Karpas-422 (cell line): ENCODE measurements at regions not wholly inside any gene's neighbourhood (a gene's known extent, or its start where the extent isn't known, plus 50 kb on each side); places are given as distances from the start of the nearest gene placed in this dataset.

Experiments
- DNase-seq: peaks from one replicate; pipeline ENCODE4 v3.0.0-alpha.2; 2015
- H2AFZ ChIP-seq: fragments of 200-600 bp; sonication (generic); 2 replicates; pipeline ENCODE4 v1.6.1; 2014; ENCODE audit warnings: antibody characterized with exemption, low read length, mixed read lengths
- H3K27ac ChIP-seq: fragments of 200-600 bp; sonication (generic); 2 replicates; pipeline ENCODE4 v1.5.1; 2014; ENCODE audit warnings: mild to moderate bottlenecking, low read length, moderate library complexity
- H3K27me3 ChIP-seq: fragments of 200-600 bp; sonication (generic); 2 replicates; pipeline ENCODE4 v1.6.1; 2014; ENCODE audit warnings: low read length, mixed read lengths
- H3K36me3 ChIP-seq: fragments of 200-600 bp; sonication (generic); 2 replicates; pipeline ENCODE4 v1.6.1; 2014; ENCODE audit warnings: low read length, mixed read lengths; ENCODE audit not compliant: insufficient read depth
- H3K4me1 ChIP-seq: fragments of 200-600 bp; sonication (generic); 2 replicates; pipeline ENCODE4 v1.6.1; 2014; ENCODE audit warnings: mild to moderate bottlenecking, low read length, mixed read lengths
- H3K4me2 ChIP-seq: fragments of 200-600 bp; sonication (generic); 2 replicates; pipeline ENCODE4 v1.6.1; 2014; ENCODE audit warnings: low read length, low read depth, mild to moderate bottlenecking; ENCODE audit not compliant: poor library complexity, severe bottlenecking
- H3K4me3 ChIP-seq: fragments of 200-600 bp; sonication (generic); 2 replicates; pipeline ENCODE4 v1.5.1; 2014; ENCODE audit warnings: mild to moderate bottlenecking, antibody characterized with exemption, low read length, mixed read lengths
- H3K79me2 ChIP-seq: fragments of 200-600 bp; sonication (generic); 2 replicates; pipeline ENCODE4 v1.6.1; 2014; ENCODE audit warnings: mild to moderate bottlenecking, low read length, mixed read lengths
- H3K9ac ChIP-seq: fragments of 200-600 bp; sonication (generic); 2 replicates; pipeline ENCODE4 v1.6.0; 2014; ENCODE audit warnings: low read length
- H3K9me2 ChIP-seq: fragments of 200-600 bp; sonication (generic), shearing (Covaris generic); replicated peaks from 2 replicates; pipeline ENCODE4 v1.6.0; 2014; ENCODE audit warnings: mild to moderate bottlenecking, low read length, moderate library complexity; ENCODE audit not compliant: insufficient read depth
- H3K9me3 ChIP-seq: fragments of 300-700, 200-600 bp; sonication (generic); 2 replicates; pipeline ENCODE4 v1.6.1; 2014; ENCODE audit warnings: low read length, mixed read lengths
- H4K20me1 ChIP-seq: fragments of 200-600 bp; sonication (generic); 2 replicates; pipeline ENCODE4 v1.6.1; 2014; ENCODE audit warnings: mild to moderate bottlenecking, antibody characterized with exemption, low read length, low read depth; ENCODE audit not compliant: insufficient read depth

DNA sequence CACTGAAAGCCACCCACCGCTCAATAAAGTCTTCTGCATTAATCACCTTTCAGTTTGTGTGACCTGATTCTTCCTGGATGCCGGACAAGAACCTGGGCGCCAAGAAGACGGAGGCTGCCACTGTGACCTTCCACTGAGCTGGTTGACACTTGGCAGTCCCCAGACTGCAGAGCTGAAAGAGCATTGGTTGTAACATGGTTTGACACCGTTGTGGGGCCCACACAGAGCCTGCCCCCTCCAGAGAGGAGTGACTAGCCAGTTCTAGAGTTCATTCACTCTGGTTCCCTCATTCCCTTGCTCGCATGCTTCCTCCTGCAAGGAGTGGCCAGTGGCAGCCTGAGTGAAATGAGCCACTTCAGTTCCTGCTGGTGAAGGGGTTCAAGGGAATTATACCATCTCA, 86.2 kb upstream of the ANXA1 start:
- Histone ChIP-seq H3K9ac (no peak overlapping the region), H3K9me3 (no peaks in the 10 kb centered on the region), H4K20me1 (no peaks in the 10 kb centered on the region), H3K27me3 (no peaks in the 10 kb centered on the region), H3K27ac (no peak overlapping the region), H3K4me3 (no peak overlapping the region), H2AFZ (no peak overlapping the region), H3K79me2 (no peaks in the 10 kb centered on the region), H3K9me2 (no peaks in the 10 kb centered on the region), H3K36me3 (no peaks in the 10 kb centered on the region), H3K4me2 (no peak overlapping the region), H3K4me1 (no peaks in the 10 kb centered on the region)
- DNase-seq: no peak

DNA sequence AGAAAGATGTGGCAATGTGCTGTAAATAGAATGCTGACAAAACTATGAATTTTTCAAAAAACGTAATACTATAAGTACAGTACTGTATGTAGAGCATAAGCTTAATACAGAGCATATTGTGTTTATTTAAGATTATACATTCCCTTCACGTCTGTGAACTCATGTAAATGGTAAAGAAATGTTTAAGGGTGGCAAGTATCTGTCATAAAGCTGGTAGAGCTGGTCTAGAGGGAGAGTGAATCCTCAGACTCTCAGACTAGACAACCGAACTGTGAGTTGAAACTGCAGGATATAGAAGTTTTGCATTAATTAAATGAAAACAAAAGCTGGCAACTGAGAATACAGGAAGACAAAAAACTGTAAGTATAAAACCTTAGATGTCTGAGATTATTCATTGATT, 87.3 kb upstream of the ANXA1 start:
- Histone ChIP-seq H3K9me2 (no peaks in the 10 kb centered on the region), H3K9ac (no peak overlapping the region), H2AFZ (no peak overlapping the region), H4K20me1 (no peaks in the 10 kb centered on the region), H3K4me1 (no peaks in the 10 kb centered on the region), H3K27ac (no peak overlapping the region), H3K79me2 (no peaks in the 10 kb centered on the region), H3K4me2 (no peak overlapping the region), H3K9me3 (no peaks in the 10 kb centered on the region), H3K36me3 (no peaks in the 10 kb centered on the region), H3K27me3 (no peaks in the 10 kb centered on the region), H3K4me3 (no peak overlapping the region)
- no peak for DNase-seq

DNA sequence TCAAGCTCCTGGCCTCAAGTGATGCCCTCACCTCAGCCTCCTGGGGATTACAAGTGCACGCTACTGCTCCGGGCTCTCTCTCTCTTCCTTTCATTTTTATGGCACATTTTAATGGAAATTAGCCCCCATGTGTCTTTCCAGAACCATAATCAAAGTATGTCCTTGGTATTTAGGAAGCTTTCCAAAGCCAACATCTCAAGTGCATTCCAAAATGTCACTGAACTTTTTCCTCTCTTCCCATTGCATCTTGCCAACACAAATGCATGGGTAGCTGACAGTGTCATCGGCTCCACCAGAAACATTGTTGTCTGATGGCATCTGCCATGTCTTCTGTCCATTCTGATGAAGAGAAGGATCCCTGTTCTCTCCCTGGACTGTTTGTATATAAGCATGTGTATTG, 90.5 kb upstream of the ANXA1 start:
- no peaks in the 10 kb centered on the region for H3K4me1 ChIP-seq
- H3K36me3 ChIP-seq: no peaks in the 10 kb centered on the region
- H3K27ac ChIP-seq: no peak overlapping the region
- H3K79me2 ChIP-seq: no peaks in the 10 kb centered on the region
- no peak overlapping the region for H3K9ac ChIP-seq
- no peak overlapping the region for H3K4me3 ChIP-seq
- no peaks in the 10 kb centered on the region for H3K27me3 ChIP-seq
- no peaks in the 10 kb centered on the region for H3K9me3 ChIP-seq
- no peak for DNase-seq
- H2AFZ ChIP-seq: no peak overlapping the region
- no peaks in the 10 kb centered on the region for H3K9me2 ChIP-seq
- no peaks in the 10 kb centered on the region for H4K20me1 ChIP-seq
- H3K4me2 ChIP-seq: no peak overlapping the region

DNA sequence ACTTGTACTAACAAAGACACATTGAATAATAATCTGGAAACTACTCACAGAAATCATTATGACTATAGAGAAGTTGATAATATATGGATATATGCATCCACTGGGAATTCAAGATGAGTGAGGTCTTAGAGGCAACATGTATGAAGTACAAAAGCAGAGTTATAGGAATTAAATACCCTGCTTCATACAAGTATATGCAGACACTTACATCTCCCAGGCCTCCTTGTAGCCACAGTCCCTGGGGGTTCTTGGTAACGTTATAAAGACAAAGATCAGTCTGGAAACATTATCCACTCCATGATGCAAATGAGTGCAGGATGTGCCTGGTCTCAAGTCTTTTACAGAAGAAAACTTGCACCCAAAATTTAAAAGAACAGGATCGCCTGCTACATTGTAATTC, 92.4 kb upstream of the ANXA1 start:
- Histone ChIP-seq H4K20me1 (no peaks in the 10 kb centered on the region), H3K79me2 (no peaks in the 10 kb centered on the region), H3K27ac (no peak overlapping the region), H3K4me1 (no peaks in the 10 kb centered on the region), H3K9ac (no peak overlapping the region), H3K4me3 (no peak overlapping the region), H3K36me3 (no peaks in the 10 kb centered on the region), H3K9me3 (no peaks in the 10 kb centered on the region), H3K9me2 (no peaks in the 10 kb centered on the region), H2AFZ (no peak overlapping the region), H3K27me3 (no peaks in the 10 kb centered on the region), H3K4me2 (no peak overlapping the region)
- no peak for DNase-seq

DNA sequence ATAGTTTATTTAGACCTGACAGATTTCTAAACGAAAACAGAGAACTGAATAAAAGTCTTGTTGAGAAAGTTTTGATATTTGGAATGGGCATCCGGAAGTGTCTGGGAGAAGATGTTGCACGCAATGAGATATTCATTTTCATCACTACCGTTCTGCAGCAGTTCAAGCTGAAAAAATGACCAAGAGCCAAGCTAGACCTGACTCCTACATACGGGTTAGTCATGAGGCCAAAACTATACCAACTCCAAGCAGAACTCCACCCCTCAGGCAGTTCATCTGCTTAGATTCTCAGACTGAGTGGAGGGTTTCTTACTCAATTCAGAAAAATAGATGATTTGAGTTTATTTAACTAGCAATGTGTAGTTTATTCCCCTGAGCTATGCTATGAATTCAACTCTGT, 95.4 kb upstream of the ANXA1 start:
- Histone ChIP-seq H3K36me3 (no peaks in the 10 kb centered on the region), H3K9me3 (no peaks in the 10 kb centered on the region), H3K27ac (no peak overlapping the region), H2AFZ (no peak overlapping the region), H4K20me1 (no peaks in the 10 kb centered on the region), H3K27me3 (no peaks in the 10 kb centered on the region), H3K79me2 (no peaks in the 10 kb centered on the region), H3K4me3 (no peak overlapping the region), H3K9me2 (no peaks in the 10 kb centered on the region), H3K4me1 (no peaks in the 10 kb centered on the region), H3K9ac (no peak overlapping the region), H3K4me2 (no peak overlapping the region)
- DNase-seq: no peak

DNA sequence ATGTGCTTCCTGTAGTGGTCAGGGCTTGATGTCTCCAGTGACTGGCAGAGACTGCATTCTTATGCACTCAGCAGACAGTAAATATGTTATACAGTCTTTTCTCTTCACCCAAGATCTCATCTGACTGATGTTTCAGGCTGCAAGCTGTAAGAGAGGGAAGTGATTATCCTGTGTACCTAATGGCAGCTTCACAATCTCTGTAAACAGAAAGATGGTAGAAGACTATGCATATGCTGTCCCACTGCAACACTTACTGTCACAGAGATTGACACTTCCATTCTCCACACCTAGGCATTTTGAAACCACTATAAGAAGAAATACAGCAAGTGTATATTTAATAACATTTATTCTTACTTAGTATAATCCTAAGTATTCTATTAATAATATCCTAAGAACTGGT, 97.6 kb upstream of the ANXA1 start:
- DNase-seq: no peak
- Histone ChIP-seq H3K9me3 (no peaks in the 10 kb centered on the region), H3K9ac (no peak overlapping the region), H3K79me2 (no peaks in the 10 kb centered on the region), H3K27me3 (no peaks in the 10 kb centered on the region), H3K4me3 (no peak overlapping the region), H3K9me2 (no peaks in the 10 kb centered on the region), H4K20me1 (no peaks in the 10 kb centered on the region), H3K27ac (no peak overlapping the region), H3K4me2 (no peak overlapping the region), H3K36me3 (no peaks in the 10 kb centered on the region), H2AFZ (no peak overlapping the region), H3K4me1 (no peaks in the 10 kb centered on the region)

DNA sequence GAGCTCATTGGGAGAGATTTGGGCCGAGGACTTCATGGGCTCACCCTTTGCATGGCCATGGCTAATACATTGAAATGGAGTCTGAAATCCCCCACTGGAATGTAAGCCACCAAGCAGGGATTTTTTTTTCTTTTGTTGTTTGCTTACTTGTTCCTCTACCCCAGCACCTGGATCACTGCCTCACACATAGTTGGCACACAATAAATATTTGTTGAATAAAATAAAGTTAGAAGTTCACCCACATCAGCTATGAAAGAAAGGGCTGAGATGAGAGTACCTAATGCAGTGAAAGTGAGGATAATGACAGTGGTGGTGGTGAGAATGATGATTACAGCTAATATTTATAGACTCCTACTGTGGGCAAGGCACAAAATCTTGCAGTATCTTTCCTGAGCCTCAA, 98.1 kb upstream of the ANXA1 start:
- Histone ChIP-seq H3K4me1 (no peaks in the 10 kb centered on the region), H3K27ac (no peak overlapping the region), H3K4me2 (no peak overlapping the region), H3K9ac (no peak overlapping the region), H3K79me2 (no peaks in the 10 kb centered on the region), H3K9me3 (no peaks in the 10 kb centered on the region), H4K20me1 (no peaks in the 10 kb centered on the region), H3K36me3 (no peaks in the 10 kb centered on the region), H3K4me3 (no peak overlapping the region), H3K27me3 (no peaks in the 10 kb centered on the region), H3K9me2 (no peaks in the 10 kb centered on the region), H2AFZ (no peak overlapping the region)
- DNase-seq: no peak

DNA sequence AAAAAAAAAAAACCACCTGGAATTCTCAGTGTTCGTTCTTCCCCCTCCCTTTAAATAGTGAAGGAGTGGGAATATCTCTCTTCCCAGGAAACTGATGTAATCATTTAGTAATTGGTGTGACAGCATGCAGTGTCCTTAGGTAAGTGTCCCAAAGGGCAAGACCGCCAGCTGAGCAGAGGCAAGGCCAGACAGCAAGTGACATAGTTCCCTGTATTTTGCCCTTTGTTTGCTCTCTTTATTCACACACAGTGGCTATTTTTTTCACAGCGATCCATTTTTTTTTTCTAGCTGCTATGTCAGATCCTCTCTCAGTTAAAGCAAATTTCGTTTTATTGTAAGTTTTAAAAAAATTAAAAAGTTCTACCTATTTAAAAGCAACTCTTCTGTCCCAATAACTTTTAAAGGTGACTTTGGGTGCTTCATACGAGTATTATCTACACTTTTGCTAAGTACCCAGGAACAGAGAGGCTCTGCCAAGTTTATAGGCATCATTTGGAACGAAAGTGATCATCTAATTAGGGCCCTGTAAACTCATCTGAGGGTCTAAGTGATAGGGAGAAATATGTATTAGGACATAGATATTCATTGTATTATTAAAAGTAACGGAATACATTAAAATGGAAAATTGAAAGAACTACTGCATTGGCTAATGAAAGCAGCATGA, 98.2 kb upstream of the ALDH1A1 start:
- H3K79me2 ChIP-seq: no peaks in the 10 kb centered on the region
- no peak overlapping the region for H3K4me3 ChIP-seq
- no peaks in the 10 kb centered on the region for H3K9me3 ChIP-seq
- no peak for DNase-seq
- H2AFZ ChIP-seq: no peak overlapping the region
- H3K36me3 ChIP-seq: no peaks in the 10 kb centered on the region
- no peaks in the 10 kb centered on the region for H3K9me2 ChIP-seq
- no peak overlapping the region for H3K27ac ChIP-seq
- H3K27me3 ChIP-seq: no peaks in the 10 kb centered on the region
- H3K4me2 ChIP-seq: no peak overlapping the region
- H3K4me1 ChIP-seq: no peaks in the 10 kb centered on the region
- H3K9ac ChIP-seq: no peak overlapping the region
- H4K20me1 ChIP-seq: no peaks in the 10 kb centered on the region
